IPS-18c (cell line): ENCODE measurements at regions not wholly inside any gene's neighbourhood (a gene's known extent, or its start where the extent isn't known, plus 50 kb on each side); places are given as distances from the start of the nearest gene placed in this dataset.

Experiments used
- H3K4me3 ChIP-seq: 2 replicates; pipeline ENCODE4 v1.7.0; 2013; ENCODE audit warnings: low read depth, mild to moderate bottlenecking, low read length, moderate library complexity; ENCODE audit not compliant: insufficient read depth
- H3K9me3 ChIP-seq: one replicate; pipeline ENCODE4 v1.6.1; 2013; ENCODE audit warnings: mild to moderate bottlenecking, low read length, moderate library complexity; ENCODE audit not compliant: control insufficient read depth, insufficient read depth

GRCh38 chr2:172196768-172197431 lies 94.2 kb upstream of the DLX2 start:
- Histone ChIP-seq H3K4me3 (no peak overlapping the region), H3K9me3 (peaks cover 5% of the 10 kb centered on the region)

- no peak overlapping the region for H3K4me3 ChIP-seq
- H3K9me3 ChIP-seq = peaks cover 3% of the 10 kb centered on the region
These were observed 95.7 kb upstream of the DLX2 start for GRCh38 chr2:172198361-172198760.

GRCh38 chr2:172198908-172199307 lies 96.2 kb upstream of the DLX2 start:
- Histone ChIP-seq H3K9me3 (peaks cover 2% of the 10 kb centered on the region), H3K4me3 (no peak overlapping the region)

GRCh38 chr2:172200495-172201085 lies 97.9 kb upstream of the DLX2 start:
- Histone ChIP-seq H3K4me3 (no peak overlapping the region), H3K9me3 (no peaks in the 10 kb centered on the region)

GRCh38 chr2:172204309-172204708 lies 101.6 kb upstream of the DLX2 start:
- H3K9me3 ChIP-seq = no peaks in the 10 kb centered on the region
- no peak overlapping the region for H3K4me3 ChIP-seq

GRCh38 chr2:172204762-172205161 lies 102.1 kb upstream of the DLX2 start:
- no peaks in the 10 kb centered on the region for H3K9me3 ChIP-seq
- H3K4me3 ChIP-seq = no peak overlapping the region

GRCh38 chr2:172205292-172205691 lies 102.6 kb upstream of the DLX2 start:
- Histone ChIP-seq H3K9me3 (no peaks in the 10 kb centered on the region), H3K4me3 (no peak overlapping the region)

- no peak overlapping the region for H3K4me3 ChIP-seq
- no peaks in the 10 kb centered on the region for H3K9me3 ChIP-seq
These were observed 105.2 kb upstream of the DLX2 start for GRCh38 chr2:172207911-172208310.

- H3K4me3 ChIP-seq = no peak overlapping the region
These were observed 106.2 kb upstream of the DLX2 start for GRCh38 chr2:172208791-172209325.

GRCh38 chr2:172210599-172210998 lies 107.9 kb upstream of the DLX2 start:
- Histone ChIP-seq H3K9me3 (no peaks in the 10 kb centered on the region), H3K4me3 (no peak overlapping the region)

More at GRCh38 chr2:172208791-172209325, 106.2 kb upstream of the DLX2 start:
- H3K9me3 ChIP-seq = no peaks in the 10 kb centered on the region

- H3K4me3 ChIP-seq = no peak overlapping the region
These were observed 108.8 kb upstream of the DLX2 start for GRCh38 chr2:172211512-172211911.

GRCh38 chr2:172213116-172213860 lies 110.6 kb upstream of the DLX2 start:
- Histone ChIP-seq H3K9me3 (no peaks in the 10 kb centered on the region), H3K4me3 (no peak overlapping the region)

More at GRCh38 chr2:172211512-172211911, 108.8 kb upstream of the DLX2 start:
- H3K9me3 ChIP-seq = no peaks in the 10 kb centered on the region

GRCh38 chr2:172214252-172214651 lies 111.6 kb upstream of the DLX2 start:
- no peaks in the 10 kb centered on the region for H3K9me3 ChIP-seq

GRCh38 chr2:172215172-172215935 lies 112.7 kb upstream of the DLX2 start:
- no peaks in the 10 kb centered on the region for H3K9me3 ChIP-seq
- H3K4me3 ChIP-seq = no peak overlapping the region

More at GRCh38 chr2:172214252-172214651, 111.6 kb upstream of the DLX2 start:
- no peak overlapping the region for H3K4me3 ChIP-seq

- Histone ChIP-seq H3K4me3 (no peak overlapping the region), H3K9me3 (no peaks in the 10 kb centered on the region)
These were observed 113.2 kb upstream of the DLX2 start for GRCh38 chr2:172215936-172216335.

- Histone ChIP-seq H3K9me3 (no peaks in the 10 kb centered on the region), H3K4me3 (no peak overlapping the region)
These were observed 113.8 kb upstream of the DLX2 start for GRCh38 chr2:172216477-172216876.

- H3K9me3 ChIP-seq = no peaks in the 10 kb centered on the region
- no peak overlapping the region for H3K4me3 ChIP-seq
These were observed 116.5 kb upstream of the DLX2 start for GRCh38 chr2:172219201-172219600.
